ENCODE measurements at regions not wholly inside any gene's neighbourhood (a gene's known extent, or its start where the extent isn't known, plus 50 kb on each side); places are given as distances from the start of the nearest gene placed in this dataset.
"Not testable (repeated sequence)": the region's sequence is repeated elsewhere in the genome, so short reads cannot be mapped to it uniquely, and the experiment has no call there.

DNA sequence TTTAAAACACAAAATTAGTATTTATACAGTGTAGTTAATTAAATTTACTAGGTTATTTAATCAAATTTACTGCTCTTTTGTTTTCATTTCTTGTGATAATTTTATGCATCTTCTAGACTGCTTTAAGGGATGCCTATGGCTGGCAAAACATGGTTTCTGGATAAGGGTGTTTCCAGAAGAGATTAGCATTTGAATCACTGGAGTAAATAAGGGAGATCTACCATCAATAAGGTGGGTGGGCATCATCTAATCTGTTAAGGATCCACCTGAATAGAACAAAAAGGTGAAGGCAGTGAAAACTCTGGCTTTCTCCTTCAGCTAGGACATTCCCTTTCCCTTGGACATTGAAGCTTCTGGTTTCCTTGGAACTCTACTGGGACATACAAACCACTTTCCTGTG is 146.2 kb upstream of the LAMA2 start:
- no peak for DNase-seq

DNA sequence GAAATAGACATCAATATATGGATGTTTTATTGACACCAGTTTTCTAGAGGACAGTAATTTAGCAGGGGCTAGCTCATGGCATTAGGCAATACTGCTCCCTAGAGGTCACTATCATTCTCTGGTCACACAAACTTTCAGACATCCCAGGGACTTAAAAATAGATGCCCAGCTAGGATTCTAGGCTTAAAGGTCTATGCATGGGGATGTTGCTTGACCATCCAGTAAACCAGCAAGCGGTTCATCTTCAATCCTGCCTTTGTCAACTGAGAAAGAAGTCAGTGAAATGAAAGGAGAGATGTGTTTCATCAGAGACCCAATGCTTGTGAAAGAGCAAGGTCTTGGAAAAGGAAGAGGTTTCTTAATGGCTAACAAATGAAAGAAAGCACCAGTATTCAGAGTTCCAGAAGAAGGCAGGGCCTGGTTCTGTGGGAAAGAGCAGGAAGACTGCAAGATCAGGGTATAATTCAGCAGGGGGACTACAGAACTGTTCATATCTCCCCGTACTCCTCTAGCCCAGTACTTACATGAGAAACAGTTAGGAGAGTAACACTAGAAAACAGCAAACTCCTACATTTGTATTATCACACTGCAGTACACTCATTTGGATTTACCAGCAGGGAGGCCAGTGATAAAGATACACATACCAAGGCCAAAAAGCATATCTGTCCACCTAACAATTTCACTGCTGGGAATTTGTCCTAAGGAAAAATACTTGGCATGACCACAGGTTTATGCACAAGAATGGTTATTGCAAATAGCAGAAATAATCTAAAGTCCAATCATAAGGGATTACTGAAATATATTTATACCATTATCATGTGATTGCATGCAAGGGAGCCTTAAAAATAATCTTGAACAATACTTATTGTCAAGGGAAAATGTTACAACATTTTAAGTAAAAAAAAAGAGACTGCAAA is 151.4 kb upstream of the LAMA2 start:
- DNase-seq: peak; percentile 46

DNA sequence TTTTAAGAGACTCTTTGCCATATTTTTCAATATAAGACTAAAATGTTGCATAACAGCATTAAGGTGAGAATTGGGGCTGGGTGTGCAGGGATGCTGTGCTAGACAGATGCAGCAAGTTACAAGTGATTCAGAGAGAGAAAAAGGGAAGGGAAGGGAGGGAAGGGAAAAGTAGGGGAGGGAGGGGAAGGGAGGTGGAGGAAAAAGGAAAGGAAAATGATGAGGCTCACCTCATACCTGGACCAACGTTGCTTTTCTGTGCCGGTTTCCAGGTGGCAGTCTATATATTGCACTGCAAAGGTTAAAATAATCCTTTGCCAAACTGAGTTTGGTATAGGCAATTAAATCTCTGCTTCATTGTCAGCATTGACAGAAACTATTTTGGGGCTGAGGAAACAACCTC is 155.4 kb upstream of the LAMA2 start:
- DNase-seq: no peak

DNA sequence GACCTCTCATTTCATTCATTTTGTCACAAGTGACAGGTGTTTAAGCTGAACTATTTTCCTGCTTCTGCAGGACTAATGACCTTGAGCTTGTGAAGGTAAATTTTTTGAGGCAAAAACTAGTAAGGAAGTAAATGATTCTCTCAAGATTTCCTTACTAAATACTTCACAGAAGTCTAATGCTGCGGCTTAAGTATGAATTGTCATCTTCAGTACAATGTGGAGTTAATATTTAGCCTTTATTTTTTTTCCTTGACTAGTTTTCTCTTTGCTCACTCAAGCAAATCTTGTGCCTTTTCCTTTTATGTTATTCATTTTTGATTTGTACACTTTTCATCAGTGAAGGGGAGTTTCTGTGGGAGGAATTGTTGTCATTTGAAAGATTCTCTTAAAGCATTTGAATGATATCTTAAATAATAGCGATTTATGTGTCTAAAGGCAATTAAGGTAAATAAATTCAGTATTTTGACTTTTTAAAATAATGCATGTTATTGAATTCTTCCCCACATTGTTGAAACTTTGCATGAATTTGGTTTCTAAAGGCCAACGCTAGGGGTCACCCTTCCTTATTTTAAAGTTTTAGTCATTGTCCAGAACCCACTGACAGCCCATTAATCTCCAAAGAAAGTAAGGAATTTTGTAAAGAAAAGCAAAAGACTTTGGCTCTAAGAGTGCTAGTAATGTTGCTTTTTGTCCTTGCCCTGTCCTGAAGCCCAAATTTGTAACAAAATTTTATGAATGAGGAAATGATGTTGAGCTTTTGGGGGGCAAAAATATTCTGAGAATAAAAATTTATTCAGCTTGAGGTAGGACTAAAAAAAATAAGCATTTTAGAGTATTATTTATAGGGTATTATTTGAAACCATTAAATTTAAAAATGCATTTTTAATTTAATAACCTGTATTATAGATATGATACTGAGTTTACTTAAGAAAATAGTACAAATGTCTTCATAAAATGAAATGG is 157.4 kb upstream of the LAMA2 start:
- DNase-seq: peak; percentile 50

DNA sequence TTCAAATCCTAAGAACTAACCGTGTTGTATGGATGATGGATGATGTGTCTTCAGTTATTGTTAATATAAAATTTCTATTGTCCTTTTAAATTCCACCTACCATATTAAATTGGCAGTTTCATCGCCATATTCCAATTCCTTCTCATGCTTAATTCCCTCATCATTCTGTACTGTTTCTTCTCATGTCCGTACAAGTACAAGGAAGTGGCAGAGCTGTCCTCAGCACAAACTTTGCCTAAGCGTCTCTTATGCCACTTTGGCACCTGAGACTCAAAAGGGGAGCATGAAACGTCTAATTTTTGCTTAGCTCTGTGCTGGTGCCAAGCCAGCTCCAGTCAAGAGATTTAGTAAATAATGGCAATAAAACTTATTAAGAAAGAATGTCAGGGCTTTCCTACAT is 158.2 kb upstream of the LAMA2 start:
- DNase-seq: no peak

DNA sequence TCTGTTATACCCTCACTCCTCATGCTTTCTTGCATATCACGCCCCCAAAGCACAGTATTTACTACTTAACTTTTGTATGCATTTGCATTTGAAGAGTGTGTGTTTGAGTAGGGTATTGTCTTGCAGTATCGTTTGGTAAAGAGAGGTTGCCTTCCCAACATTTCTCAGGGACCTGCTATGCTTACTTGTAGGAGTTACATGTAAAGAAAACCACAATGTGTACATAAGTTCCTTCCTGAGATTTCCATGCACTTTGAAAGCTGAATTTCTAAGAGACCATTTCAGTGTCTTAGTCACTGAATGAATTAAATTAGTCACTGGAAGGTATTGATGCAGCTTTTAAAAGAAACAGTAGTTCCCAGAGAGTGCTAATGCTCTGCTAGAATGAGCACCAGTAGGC is 159.3 kb upstream of the LAMA2 start:
- DNase-seq: peak; percentile 64

DNA sequence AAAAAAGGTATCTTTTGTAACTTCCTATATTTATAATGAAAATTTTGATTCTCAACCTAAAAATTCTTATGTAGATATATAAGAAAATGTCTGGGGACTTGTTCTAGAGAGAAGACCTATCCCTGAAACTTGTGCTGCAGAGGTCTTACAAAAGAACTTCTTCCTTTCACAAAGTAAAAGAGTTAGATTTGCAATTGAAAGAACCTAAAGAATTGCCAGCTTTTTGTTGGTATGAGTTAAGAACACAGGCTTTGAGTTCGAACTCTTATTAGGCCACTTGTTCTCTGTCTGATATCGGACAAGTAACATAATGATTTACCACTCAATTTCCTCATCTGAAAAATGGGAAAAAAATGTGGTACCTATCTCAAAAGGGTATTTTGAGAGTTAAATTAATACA is 162.0 kb upstream of the LAMA2 start:
- DNase-seq: no peak

DNA sequence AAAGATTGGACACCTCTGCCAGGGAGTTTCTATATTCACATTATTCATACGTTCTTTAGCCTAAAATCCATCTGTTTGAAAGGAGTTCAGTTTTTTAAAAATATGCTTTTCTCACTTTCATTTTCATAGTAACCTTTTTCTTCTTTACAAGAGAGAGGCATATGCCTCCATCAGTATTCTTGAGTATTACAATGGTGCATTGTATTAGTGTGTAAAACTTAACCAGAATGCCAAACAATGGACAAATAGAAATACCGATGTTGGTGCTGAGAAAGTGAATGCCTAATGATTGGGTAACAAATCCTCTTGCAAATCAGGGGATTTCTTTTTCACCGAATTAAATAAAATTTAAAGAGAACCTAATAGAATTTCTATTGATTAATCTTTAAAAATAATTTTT is 163.2 kb upstream of the LAMA2 start:
- DNase-seq: no peak

DNA sequence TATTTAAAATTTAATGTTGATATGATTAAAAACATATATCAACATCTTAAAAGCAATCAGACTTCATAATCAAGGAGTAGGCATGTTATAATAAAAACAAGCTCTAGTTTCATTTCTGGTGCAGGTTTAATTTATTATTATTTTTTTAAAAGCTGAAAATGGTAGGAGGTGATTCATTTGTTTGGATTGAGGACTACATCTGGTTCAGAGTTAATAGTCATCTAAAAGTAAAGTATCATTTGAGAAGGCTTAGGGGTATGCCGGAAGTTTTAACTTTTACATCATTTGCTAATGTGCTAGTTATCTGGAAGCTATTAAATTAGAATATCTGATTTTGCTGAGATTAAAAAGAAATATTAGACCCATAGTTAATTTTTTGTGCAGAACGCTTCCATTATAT is 169.5 kb upstream of the LAMA2 start:
- DNase-seq: peak; percentile 77

DNA sequence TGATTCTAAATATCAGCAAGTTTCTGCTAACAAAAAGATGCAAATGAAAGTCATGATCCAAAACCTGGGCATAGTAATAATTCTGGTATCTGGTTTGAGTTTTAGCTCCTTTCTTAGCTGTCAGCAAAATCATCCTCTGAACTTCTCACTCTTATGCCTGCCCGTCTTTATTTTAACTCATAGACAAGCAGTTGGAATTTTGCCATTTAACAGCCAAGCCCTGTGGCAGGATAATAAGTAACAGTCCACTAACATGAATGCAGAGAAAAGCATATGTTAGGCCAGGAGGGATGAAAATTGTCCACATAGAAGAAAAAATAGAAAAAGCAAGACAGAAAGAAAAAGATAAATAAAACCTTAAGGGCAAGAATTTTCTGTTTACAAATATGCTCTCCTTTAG is 170.0 kb upstream of the LAMA2 start:
- peak; percentile 40 for DNase-seq

DNA sequence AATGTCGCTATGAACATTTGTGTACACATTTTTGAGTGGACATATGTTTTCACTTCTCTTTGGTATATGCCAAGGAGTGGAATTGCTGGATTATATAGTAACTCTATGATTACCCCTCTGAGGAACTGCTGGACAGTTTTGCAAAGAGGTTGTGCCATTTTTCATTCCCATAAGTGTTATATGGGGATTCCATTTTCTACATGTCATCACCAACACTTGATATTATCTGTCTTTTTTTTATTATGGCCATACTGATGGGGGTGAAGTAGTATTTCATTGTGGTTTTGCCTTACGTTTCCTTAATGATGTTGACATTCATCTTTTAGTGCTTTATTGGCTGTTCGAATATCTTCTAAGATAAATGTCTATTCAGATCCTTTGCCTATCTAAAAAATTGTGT is 171.8 kb upstream of the LAMA2 start:
- peak; percentile 25 for DNase-seq

DNA sequence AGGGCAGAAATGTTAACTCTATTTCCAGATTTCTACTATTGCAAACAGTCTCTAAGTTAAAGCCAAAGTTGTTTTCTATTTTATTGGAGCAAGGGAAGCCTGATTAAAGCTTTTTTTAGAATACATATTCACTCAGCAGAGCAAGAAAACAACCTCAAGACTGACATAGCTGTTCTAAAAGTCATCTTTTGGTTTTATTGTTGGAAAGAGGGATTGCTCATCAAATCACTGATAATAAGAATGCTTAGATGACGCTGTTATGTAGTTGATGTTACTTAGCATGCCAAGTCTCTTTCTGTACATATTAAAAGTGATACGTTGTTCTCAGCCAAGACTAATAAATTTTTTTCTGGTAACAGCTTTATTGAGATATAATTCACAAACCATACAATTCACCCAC is 172.6 kb upstream of the LAMA2 start:
- peak; percentile 84 for DNase-seq

DNA sequence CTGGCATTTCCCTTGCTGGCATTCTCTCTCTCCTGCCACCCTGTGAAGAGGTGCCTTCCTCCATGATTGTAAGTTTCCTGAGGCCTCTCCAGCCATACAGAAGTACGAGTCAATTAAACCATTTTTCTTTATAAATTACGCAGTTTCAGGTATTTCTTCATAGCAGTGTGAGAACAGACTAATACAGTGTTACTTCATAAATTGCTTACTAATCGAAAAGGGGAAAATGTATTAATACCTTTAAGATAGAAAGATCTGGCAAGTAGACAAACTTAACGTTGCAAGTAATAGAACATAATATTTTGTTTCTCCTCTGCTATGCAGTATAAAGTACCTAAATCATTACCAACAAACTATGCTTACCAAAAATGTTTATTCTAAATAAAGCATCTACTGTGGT is 178.3 kb upstream of the LAMA2 start:
- DNase-seq: no peak

DNA sequence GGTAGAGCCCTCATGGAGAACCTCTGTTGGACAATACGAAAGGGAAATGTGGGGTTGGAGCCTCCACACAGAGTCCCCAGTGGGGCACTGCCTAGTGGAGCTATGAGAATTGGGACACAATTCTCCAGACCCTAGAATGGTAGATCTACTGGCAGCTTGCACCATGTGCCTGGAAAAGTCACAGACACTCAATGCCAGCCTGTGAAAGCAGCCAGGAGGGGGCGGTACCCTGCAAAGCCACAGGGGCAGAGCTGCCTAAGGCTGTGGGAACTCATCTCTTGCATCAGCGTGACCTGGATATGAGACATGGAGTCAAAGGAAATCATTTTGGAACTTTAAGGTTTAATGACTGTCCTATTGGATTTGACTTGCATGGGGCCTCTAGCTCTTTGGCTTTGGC is 179.1 kb upstream of the LAMA2 start:
- DNase-seq: not testable (repeated sequence)

DNA sequence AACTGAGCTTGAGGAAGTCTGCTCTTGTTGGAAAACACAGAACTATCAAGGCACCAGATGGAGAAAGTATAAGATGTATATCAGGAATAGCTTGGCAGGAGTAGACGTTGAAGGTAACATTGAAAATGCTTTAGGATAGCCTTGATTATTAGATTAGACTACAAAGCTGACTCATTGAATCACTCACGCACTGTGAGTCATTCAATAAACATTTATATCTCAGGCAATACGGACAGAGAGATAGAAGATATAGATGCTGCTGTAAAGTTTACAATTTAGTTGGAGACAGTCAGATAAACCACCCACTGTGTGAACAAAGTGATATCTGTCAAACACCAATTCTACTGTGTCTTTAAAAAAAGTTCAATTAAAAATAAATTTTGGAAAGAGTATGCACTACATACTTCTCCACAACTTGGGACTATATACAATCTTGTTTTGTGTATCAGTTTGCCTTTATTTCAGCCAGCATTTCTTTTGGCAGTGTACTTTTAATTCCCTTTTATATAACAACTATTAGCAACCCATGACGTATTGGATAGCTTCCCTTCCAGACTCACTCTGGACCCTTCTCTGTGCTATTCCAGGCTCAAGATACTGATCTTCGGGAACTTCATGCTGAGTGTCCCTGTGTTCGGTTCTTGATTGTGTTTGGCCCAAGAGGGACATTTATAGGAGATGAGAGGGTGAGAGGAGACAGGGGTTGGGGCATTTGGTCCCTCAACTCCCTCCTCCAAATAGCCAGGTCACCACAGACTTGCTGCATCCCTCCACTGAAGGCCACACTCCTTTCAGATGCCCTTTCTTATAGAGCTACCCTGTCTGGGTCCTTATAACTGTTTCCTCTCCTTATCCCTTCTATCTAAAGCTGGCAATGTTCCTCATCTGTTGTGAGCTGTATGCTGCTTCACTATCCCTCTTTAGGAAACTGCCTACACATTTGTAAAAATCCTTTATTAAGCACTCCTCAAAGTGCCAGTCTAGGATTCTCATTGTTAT is 176.6 kb upstream of the PTPRK start:
- peak; percentile 81 for DNase-seq

DNA sequence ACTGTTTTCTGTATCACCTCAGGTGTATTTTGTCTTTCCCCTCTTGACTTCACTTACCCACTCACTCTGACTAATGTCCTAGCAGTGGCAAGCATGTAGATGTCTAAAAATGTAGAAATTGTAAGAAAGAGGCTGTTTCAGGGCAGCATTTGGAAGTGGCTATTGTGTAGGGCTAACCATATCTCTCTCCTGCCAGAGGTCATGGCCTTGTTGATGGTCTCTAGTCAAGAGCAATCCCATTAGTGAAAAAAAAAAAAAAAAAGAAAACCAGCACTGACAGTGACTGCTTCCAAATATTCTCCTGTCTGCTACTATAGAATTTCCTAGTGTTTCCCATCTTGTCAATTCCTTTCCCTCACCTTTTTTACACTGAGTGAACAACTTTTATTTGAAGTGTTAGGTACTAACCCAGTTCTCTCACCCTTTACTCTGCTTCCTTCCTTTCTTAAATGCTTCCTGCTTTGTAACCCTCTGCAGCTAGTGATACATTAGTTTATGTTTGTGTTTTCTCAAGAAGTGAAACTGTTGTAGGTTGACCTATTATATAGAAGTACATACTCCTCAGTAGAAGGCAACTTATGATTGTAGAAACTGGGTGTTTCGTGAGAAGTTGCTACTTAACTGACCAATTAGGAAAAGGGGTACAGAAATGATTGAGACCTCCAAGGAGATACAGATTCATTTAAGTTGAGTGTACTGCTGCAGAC is 174.1 kb upstream of the PTPRK start:
- no peak for DNase-seq

DNA sequence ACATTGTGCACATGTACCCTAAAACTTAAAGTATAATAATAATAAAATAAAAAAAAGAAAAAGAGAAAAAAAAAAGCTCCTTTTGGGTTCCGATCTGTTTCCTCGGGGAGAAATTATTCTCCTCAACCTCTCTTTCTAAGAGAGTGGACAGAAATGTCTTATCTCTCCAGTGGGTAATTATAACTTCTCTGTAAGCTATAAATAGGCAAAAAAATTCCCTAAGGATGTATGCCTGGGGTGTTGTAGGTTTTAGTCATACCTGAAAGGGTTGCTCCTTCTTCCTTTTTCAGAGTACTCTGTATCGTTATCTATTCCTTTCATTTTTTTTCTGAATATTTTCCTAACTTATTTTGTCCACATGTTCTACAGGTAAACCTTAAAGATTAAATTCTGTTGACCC is 169.7 kb upstream of the PTPRK start:
- no peak for DNase-seq

DNA sequence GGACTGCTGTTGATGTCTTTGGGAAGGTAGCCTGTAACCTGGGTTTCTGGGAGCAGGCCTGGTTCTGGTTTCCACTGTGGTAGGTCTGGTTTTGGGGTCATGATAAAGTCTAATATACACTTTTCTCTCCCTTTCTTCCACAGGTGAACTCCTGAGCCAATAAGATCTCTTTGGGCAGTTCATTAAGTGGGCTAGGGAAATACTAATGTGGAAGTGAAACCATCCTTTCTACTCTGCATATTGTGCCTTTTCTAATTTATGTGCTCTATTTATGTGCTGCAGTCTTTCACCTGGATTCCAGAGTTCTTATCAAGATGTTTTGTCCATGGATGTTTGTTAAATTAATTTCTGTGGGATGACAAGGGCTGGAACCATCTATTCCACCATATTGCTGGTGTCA is 165.7 kb upstream of the PTPRK start:
- DNase-seq: no peak

DNA sequence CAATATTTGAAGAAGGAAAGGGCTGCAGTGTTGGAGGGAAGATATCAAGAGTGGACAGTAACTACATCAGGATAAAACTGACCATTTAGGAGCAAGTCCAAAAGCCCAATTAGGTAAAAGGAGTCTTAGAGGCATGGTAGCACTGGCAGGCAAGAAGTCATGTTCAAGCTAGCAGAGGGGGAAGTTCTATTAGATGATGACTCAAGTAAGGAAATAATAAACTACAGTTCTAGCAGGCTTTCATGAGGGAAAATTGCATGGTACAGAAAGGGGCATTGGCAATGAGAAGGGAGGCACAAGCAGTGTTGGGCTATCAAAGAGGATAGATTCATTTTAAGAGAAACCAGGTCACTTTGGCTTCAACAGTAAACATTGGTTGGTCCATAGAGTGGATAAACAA is 156.1 kb upstream of the PTPRK start:
- no peak for DNase-seq

DNA sequence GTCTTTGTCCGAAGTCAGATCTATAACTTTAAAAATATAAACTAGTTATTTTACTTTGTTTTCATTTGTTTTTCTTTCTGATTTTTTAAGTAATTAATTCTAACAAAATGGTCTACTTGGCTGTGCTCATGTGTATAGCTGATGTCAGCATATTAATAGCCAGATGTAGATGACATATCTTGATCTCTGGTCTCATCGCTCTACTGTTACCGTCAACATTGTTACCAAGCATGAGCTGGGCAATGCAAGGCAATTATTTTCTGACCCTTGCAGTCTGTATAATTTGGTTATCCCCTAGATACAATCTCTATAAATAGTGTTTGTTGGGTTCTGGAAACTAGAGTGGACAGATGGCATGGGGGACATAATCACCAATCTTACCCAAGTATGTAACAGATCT is 151.6 kb upstream of the PTPRK start:
- DNase-seq: no peak

DNA sequence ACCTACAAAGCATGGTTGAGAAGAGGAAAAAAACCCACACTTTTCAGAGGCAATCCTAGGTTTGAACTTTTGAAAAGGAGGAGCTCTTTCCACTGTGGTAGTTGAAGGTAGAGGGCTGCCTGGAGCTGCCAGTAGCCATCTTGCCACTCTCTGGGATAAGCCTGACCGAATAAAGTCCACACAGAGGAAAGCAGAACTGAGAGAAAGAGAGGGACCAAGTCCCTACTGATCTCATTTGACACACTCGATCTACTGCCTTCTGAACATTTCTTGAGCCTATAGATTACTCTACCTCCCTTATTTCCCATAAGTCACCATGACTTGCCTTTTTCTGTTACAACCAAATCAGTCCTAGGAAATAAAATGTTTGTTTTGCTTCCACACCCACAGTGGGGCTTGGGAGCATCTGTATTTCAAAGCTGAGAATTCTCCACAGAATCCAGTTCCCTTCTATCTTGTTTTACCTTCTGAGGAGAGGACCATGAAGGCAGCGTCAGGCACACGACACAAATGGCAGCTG is 147.0 kb upstream of the PTPRK start:
- no peak for DNase-seq

DNA sequence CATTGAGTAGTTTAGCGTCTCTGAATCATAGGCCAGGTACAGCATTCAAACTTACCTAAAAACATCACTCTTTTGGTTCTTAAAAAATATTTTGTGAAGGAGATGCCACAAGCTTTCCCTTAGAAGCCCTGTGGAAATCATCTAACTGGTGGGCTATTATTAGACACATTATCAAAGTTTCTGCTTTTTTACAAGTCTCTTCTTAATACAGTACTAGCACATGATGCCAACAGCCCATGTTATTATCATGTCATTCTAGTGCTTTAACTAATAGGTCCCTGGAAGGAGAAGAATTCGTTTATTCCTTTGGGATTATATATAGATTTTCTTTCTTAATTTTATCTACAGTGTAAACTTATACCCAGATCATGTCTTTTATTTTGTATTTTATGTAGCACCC is 146.0 kb upstream of the PTPRK start:
- no peak for DNase-seq
